ENCODE measurements at regions not wholly inside any gene's neighbourhood (a gene's known extent, or its start where the extent isn't known, plus 50 kb on each side); places are given as distances from the start of the nearest gene placed in this dataset.

DNA sequence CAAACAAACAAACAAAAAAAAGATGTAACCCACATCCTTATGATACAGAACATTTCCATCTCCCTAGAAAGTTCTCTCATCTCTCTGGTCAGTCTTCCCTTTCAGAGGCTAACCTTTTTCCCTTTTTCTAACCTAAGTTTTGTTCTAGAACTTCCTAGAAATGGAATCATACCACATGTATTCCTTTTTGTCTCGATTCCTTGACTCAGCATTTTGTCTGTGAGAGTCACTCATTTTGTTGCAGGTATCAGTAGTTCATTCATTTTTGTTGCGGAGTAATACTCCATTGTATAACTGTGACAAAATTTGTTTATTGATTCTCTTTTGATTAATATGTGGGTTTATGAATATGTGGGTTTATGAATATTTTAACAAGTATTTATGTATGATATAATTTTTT, 400.0 kb upstream of the PDE4D start:
- 79% methylated on average over 2 of the region's 2 CpGs for WGBS

DNA sequence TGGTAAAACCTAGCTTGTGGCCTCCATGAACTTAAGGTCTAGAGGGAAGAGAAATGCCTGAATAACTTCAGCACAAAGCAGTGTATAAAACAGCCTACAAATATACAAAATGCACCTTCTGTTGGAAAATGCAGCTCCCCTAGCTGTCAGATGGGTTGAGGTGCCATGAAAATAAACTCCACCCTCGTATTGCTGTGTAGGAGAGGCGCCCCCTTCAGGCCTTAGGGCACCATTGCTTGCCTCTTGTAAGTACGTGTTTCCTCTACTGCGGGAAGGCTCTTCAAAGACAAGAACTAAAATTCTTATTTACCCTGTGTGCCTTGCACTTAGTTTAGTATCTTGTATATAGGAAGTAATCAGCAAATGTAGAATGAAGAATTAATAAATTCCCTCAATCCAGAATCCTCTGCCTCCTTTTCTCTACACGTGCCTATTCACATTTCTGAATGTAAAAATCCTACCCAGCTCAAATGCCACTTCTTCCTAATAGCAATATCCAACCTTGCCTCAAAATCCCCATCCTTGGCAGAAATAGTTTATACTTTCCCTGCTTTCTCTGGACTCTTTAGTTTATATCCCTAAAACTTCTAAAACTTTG, 393.7 kb upstream of the PDE4D start:
- no peak overlapping the region for H3K9ac ChIP-seq (ENCODE audit: low read depth in 1 of 2, low read length in 2 of 2)
- H3K4me1 ChIP-seq (ENCODE audit: control insufficient read depth in 4 of 4, insufficient read depth in 4 of 4, low read length in 3 of 4), result no peaks in the 10 kb centered on the region
- WGBS, result 30% methylated on average over 5 of the region's 5 CpGs
- H3K27me3 ChIP-seq (ENCODE audit: control insufficient read depth in 4 of 4, insufficient read depth in 4 of 4, low read length in 3 of 4), result no peaks in the 10 kb centered on the region
- no peaks in the 10 kb centered on the region for H3K36me3 ChIP-seq (ENCODE audit: control insufficient read depth in 4 of 4, insufficient read depth in 3 of 4, low read depth in 1 of 4, low read length in 3 of 4)
- H3K9me3 ChIP-seq (ENCODE audit: control insufficient read depth in 4 of 4, low read length in 3 of 4), result no peaks in the 10 kb centered on the region
- H3K4me3 ChIP-seq (ENCODE audit: low read depth in 1 of 3, low read length in 3 of 3), result no peak overlapping the region
- no peak for DNase-seq (ENCODE audit: low spot score)
- TF ChIP-seq HNF4A (conservative IDR thresholded peaks at IDR 0.05) (no peak), RAD21 (IDR thresholded peaks at IDR 0.05) (peak; percentile 51 to 70)
- TF ChIP-seq, protein P1, sequence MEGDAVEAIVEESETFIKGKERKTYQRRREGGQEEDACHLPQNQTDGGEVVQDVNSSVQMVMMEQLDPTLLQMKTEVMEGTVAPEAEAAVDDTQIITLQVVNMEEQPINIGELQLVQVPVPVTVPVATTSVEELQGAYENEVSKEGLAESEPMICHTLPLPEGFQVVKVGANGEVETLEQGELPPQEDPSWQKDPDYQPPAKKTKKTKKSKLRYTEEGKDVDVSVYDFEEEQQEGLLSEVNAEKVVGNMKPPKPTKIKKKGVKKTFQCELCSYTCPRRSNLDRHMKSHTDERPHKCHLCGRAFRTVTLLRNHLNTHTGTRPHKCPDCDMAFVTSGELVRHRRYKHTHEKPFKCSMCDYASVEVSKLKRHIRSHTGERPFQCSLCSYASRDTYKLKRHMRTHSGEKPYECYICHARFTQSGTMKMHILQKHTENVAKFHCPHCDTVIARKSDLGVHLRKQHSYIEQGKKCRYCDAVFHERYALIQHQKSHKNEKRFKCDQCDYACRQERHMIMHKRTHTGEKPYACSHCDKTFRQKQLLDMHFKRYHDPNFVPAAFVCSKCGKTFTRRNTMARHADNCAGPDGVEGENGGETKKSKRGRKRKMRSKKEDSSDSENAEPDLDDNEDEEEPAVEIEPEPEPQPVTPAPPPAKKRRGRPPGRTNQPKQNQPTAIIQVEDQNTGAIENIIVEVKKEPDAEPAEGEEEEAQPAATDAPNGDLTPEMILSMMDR (IDR thresholded peaks at IDR 0.05; ENCODE audit: low read depth, low read length, missing input control), result peak; percentile 25
- H3K27ac ChIP-seq (ENCODE audit: low read depth in 1 of 2, low read length in 2 of 2), result no peak overlapping the region

More for the DNA sequence above, 400.0 kb upstream of the PDE4D start:
- TF ChIP-seq FOXA1 (IDR thresholded peaks at IDR 0.05) (no peak), TAF1 (conservative IDR thresholded peaks at IDR 0.05) (no peak), RXRA (IDR thresholded peaks at IDR 0.05) (no peak), EGR1 (IDR thresholded peaks at IDR 0.05; ENCODE audit: low read depth in 2 of 2) (no peak), NR2F2 (IDR thresholded peaks at IDR 0.05) (no peak), RAD21 (IDR thresholded peaks at IDR 0.05) (no peak), SP1 (IDR thresholded peaks at IDR 0.05) (no peak), FOXA2 (IDR thresholded peaks at IDR 0.05) (no peak), JUND (IDR thresholded peaks at IDR 0.05) (no peak)
- TF ChIP-seq, protein P2, sequence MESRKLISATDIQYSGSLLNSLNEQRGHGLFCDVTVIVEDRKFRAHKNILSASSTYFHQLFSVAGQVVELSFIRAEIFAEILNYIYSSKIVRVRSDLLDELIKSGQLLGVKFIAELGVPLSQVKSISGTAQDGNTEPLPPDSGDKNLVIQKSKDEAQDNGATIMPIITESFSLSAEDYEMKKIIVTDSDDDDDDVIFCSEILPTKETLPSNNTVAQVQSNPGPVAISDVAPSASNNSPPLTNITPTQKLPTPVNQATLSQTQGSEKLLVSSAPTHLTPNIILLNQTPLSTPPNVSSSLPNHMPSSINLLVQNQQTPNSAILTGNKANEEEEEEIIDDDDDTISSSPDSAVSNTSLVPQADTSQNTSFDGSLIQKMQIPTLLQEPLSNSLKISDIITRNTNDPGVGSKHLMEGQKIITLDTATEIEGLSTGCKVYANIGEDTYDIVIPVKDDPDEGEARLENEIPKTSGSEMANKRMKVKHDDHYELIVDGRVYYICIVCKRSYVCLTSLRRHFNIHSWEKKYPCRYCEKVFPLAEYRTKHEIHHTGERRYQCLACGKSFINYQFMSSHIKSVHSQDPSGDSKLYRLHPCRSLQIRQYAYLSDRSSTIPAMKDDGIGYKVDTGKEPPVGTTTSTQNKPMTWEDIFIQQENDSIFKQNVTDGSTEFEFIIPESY (IDR thresholded peaks at IDR 0.05), result no peak
- TF ChIP-seq, protein P3, sequence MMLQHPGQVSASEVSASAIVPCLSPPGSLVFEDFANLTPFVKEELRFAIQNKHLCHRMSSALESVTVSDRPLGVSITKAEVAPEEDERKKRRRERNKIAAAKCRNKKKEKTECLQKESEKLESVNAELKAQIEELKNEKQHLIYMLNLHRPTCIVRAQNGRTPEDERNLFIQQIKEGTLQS (IDR thresholded peaks at IDR 0.05), result no peak
- Histone ChIP-seq H3K4me1 (ENCODE audit: control insufficient read depth in 4 of 4, insufficient read depth in 4 of 4, low read length in 3 of 4) (no peaks in the 10 kb centered on the region), H3K9me3 (ENCODE audit: control insufficient read depth in 4 of 4, low read length in 3 of 4) (no peaks in the 10 kb centered on the region), H3K9ac (ENCODE audit: low read depth in 1 of 2, low read length in 2 of 2) (no peak overlapping the region), H3K27me3 (ENCODE audit: control insufficient read depth in 4 of 4, insufficient read depth in 4 of 4, low read length in 3 of 4) (no peaks in the 10 kb centered on the region), H3K36me3 (ENCODE audit: control insufficient read depth in 4 of 4, insufficient read depth in 3 of 4, low read depth in 1 of 4, low read length in 3 of 4) (no peaks in the 10 kb centered on the region), H3K27ac (ENCODE audit: low read depth in 1 of 2, low read length in 2 of 2) (no peak overlapping the region), H3K4me3 (ENCODE audit: low read depth in 1 of 3, low read length in 3 of 3) (no peak overlapping the region)
- no peak for DNase-seq (ENCODE audit: low spot score)

DNA sequence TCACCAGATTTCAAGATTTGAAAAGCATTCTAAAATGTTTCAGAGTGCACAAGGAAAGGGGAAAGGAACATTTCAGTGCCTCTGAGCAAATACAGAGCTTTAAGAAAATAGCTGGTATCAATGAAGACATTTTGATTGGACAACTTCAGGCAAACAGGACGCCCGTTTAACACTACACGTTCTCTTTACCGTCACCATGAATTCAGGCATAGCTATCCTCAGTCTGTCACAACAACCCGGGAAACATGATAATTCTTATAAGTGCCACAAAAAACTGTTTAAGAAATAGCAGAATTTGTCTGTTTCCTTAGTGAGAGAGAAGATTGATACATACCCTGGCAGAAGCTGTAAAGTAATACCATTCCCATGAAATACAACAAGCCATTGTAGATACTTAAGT, 392.4 kb upstream of the PDE4D start:
- no peak overlapping the region for H3K9ac ChIP-seq (ENCODE audit: low read depth in 1 of 2, low read length in 2 of 2)
- no peak overlapping the region for H3K27ac ChIP-seq (ENCODE audit: low read depth in 1 of 2, low read length in 2 of 2)
- no peak for DNase-seq (ENCODE audit: low spot score)
- H3K27me3 ChIP-seq (ENCODE audit: control insufficient read depth in 4 of 4, insufficient read depth in 4 of 4, low read length in 3 of 4), result no peaks in the 10 kb centered on the region
- no peaks in the 10 kb centered on the region for H3K9me3 ChIP-seq (ENCODE audit: control insufficient read depth in 4 of 4, low read length in 3 of 4)
- no peaks in the 10 kb centered on the region for H3K36me3 ChIP-seq (ENCODE audit: control insufficient read depth in 4 of 4, insufficient read depth in 3 of 4, low read depth in 1 of 4, low read length in 3 of 4)
- 80% methylated on average over 5 of the region's 5 CpGs for WGBS
- H3K4me3 ChIP-seq (ENCODE audit: low read depth in 1 of 3, low read length in 3 of 3), result no peak overlapping the region
- H3K4me1 ChIP-seq (ENCODE audit: control insufficient read depth in 4 of 4, insufficient read depth in 4 of 4, low read length in 3 of 4), result no peaks in the 10 kb centered on the region
- TF ChIP-seq, protein P4, sequence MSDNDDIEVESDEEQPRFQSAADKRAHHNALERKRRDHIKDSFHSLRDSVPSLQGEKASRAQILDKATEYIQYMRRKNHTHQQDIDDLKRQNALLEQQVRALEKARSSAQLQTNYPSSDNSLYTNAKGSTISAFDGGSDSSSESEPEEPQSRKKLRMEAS (IDR thresholded peaks at IDR 0.05), result no peak
- TF ChIP-seq EGR1 (IDR thresholded peaks at IDR 0.05; ENCODE audit: low read depth in 2 of 2) (no peak), YY1 (IDR thresholded peaks at IDR 0.05) (no peak), RXRA (IDR thresholded peaks at IDR 0.05) (no peak), FOXA2 (IDR thresholded peaks at IDR 0.05) (no peak), RAD21 (IDR thresholded peaks at IDR 0.05) (no peak), TAF1 (conservative IDR thresholded peaks at IDR 0.05) (no peak), HNF4A (conservative IDR thresholded peaks at IDR 0.05) (no peak)
- TF ChIP-seq, protein P2 (IDR thresholded peaks at IDR 0.05), result no peak
- TF ChIP-seq, protein P5, sequence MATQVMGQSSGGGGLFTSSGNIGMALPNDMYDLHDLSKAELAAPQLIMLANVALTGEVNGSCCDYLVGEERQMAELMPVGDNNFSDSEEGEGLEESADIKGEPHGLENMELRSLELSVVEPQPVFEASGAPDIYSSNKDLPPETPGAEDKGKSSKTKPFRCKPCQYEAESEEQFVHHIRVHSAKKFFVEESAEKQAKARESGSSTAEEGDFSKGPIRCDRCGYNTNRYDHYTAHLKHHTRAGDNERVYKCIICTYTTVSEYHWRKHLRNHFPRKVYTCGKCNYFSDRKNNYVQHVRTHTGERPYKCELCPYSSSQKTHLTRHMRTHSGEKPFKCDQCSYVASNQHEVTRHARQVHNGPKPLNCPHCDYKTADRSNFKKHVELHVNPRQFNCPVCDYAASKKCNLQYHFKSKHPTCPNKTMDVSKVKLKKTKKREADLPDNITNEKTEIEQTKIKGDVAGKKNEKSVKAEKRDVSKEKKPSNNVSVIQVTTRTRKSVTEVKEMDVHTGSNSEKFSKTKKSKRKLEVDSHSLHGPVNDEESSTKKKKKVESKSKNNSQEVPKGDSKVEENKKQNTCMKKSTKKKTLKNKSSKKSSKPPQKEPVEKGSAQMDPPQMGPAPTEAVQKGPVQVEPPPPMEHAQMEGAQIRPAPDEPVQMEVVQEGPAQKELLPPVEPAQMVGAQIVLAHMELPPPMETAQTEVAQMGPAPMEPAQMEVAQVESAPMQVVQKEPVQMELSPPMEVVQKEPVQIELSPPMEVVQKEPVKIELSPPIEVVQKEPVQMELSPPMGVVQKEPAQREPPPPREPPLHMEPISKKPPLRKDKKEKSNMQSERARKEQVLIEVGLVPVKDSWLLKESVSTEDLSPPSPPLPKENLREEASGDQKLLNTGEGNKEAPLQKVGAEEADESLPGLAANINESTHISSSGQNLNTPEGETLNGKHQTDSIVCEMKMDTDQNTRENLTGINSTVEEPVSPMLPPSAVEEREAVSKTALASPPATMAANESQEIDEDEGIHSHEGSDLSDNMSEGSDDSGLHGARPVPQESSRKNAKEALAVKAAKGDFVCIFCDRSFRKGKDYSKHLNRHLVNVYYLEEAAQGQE (IDR thresholded peaks at IDR 0.05), result no peak
- TF ChIP-seq, protein P3 (IDR thresholded peaks at IDR 0.05), result no peak

All from liver (tissue), 8 donors.